SK-N-SH (cell line): ENCODE measurements at regions not wholly inside any gene's neighbourhood (a gene's known extent, or its start where the extent isn't known, plus 50 kb on each side); places are given as distances from the start of the nearest gene placed in this dataset.

Experiments used
- CTCF ChIA-PET: fragments of 300-600, 350-600 bp; formaldehyde crosslinking; extraction: SDS; loops from one replicate; lab custom pipeline; 2021; lab: Yijun Ruan, JAX
- POLR2A ChIA-PET: fragments of 350-600 bp; sonication (Branson Sonifier 250); formaldehyde crosslinking; extraction: SDS; loops from one replicate; lab custom pipeline; 2020; ENCODE audit warnings: antibody characterized with exemption, inconsistent platforms; lab: Yijun Ruan, JAX
- DNase-seq: peaks from one replicate; pipeline ENCODE4 v3.0.0; 2012
- H2AFZ ChIP-seq: fragments of 200-600 bp; sonication (generic); 2 replicates; pipeline ENCODE4 v1.8.1; 2016; ENCODE audit warnings: antibody characterized with exemption, mild to moderate bottlenecking, low read depth
- H3F3A ChIP-seq: fragments of 200-600 bp; sonication (generic); replicated peaks from 2 replicates; pipeline ENCODE3; 2016; ENCODE audit warnings: antibody characterized with exemption, mild to moderate bottlenecking; ENCODE audit not compliant: insufficient read depth
- H3K27ac ChIP-seq, 2 experiments: fragments of 200-500 bp in 1 of 2; fragments of 200-600 bp in 1 of 2; sonication (Bioruptor generic) in 1 of 2; sonication (generic), shearing (Covaris generic) in 1 of 2; 2 replicates each; pipeline versions ENCODE4 v1.5.1 to v1.6.1; 2014 to 2016; ENCODE audit warnings: low read depth in 2 of 2, inconsistent platforms in 1 of 2, low read length in 1 of 2, mild to moderate bottlenecking in 1 of 2, mixed read lengths in 1 of 2
- H3K27me3 ChIP-seq: fragments of 200-600 bp; sonication (generic), shearing (Covaris generic); 2 replicates; pipeline ENCODE4 v1.6.1; 2016; ENCODE audit warnings: mixed run types; ENCODE audit not compliant: insufficient read depth
- H3K36me3 ChIP-seq, 2 experiments: fragments of 200-500 bp in 1 of 2; fragments of 200-600 bp in 1 of 2; sonication (Bioruptor generic) in 1 of 2; sonication (generic) in 1 of 2; replicated peaks in 1 of 2; 2 replicates each; pipeline versions ENCODE3 to v1.5.1; 2014 to 2016; ENCODE audit warnings: low read length in 1 of 2, mild to moderate bottlenecking in 1 of 2; ENCODE audit not compliant: insufficient read depth in 2 of 2, control insufficient read depth in 1 of 2
- H3K4me1 ChIP-seq, 2 experiments: fragments of 200-500 bp in 1 of 2; fragments of 200-600 bp in 1 of 2; sonication (Bioruptor generic) in 1 of 2; sonication (generic), shearing (Covaris generic) in 1 of 2; 2 replicates each; pipeline versions ENCODE4 v1.5.1 to v1.6.1; 2014 to 2016; ENCODE audit warnings: low read depth in 1 of 2, low read length in 1 of 2, mixed run types in 1 of 2; ENCODE audit not compliant: insufficient read depth in 2 of 2, control insufficient read depth in 1 of 2
- H3K4me2 ChIP-seq: fragments of 200-600 bp; sonication (generic), shearing (Covaris generic); 2 replicates; pipeline ENCODE4 v1.6.1; 2017; ENCODE audit warnings: mixed run types
- H3K4me3 ChIP-seq, 2 experiments: fragments of 200-500 bp in 1 of 2; fragments of 200-600 bp in 1 of 2; sonication (Bioruptor generic) in 1 of 2; sonication (generic), shearing (Covaris generic) in 1 of 2; 2 replicates each; pipeline versions ENCODE4 v1.5.1 to v1.8.1; 2014 to 2016; ENCODE audit warnings: low read depth in 2 of 2, inconsistent platforms in 1 of 2, low read length in 1 of 2, mild to moderate bottlenecking in 1 of 2, mixed read lengths in 1 of 2, moderate library complexity in 1 of 2
- H3K79me2 ChIP-seq: fragments of 200-600 bp; sonication (generic); 2 replicates; pipeline ENCODE4 v1.8.1; 2017; ENCODE audit warnings: mild to moderate bottlenecking; ENCODE audit not compliant: insufficient read depth
- H3K9ac ChIP-seq: fragments of 200-600 bp; sonication (generic); 2 replicates; pipeline ENCODE4 v1.6.1; 2017; ENCODE audit warnings: mixed run types
- H3K9me2 ChIP-seq: fragments of 200-600 bp; sonication (generic); 2 replicates; pipeline ENCODE4 v1.6.1; 2017; ENCODE audit warnings: mixed run types
- H3K9me3 ChIP-seq: fragments of 200-600 bp; sonication (generic); 2 replicates; pipeline ENCODE4 v1.6.1; 2017; ENCODE audit warnings: mixed run types, mild to moderate bottlenecking, moderate library complexity
- H4K20me1 ChIP-seq: fragments of 200-600 bp; sonication (generic); 2 replicates; pipeline ENCODE4 v1.6.1; 2017; ENCODE audit warnings: mild to moderate bottlenecking, mixed run types; ENCODE audit not compliant: insufficient read depth
- CHD2 ChIP-seq: fragments of 150-350 bp; IDR thresholded peaks from 2 replicates; pipeline ENCODE4 v1.6.1; 2018; ENCODE audit warnings: low read length; ENCODE audit not compliant: partially characterized antibody
- EP300 ChIP-seq, 2 experiments: IDR thresholded peaks; 2 replicates each; pipeline versions ENCODE4 v1.4.0 to v1.6.1; 2012; ENCODE audit warnings: borderline replicate concordance in 1 of 2, low read depth in 1 of 2, low read length in 1 of 2
- FOSL2 ChIP-seq: IDR thresholded peaks from 2 replicates; pipeline ENCODE4 v1.4.0; 2012; ENCODE audit warnings: low read depth, mild to moderate bottlenecking, moderate library complexity, borderline replicate concordance
- FOXM1 ChIP-seq: IDR thresholded peaks from 2 replicates; pipeline ENCODE4 v1.4.0; 2012; ENCODE audit warnings: low read depth, mild to moderate bottlenecking
- GABPA ChIP-seq: IDR thresholded peaks from 2 replicates; pipeline ENCODE4 v1.4.0; 2012; ENCODE audit warnings: low read depth, mild to moderate bottlenecking
- GATA2 ChIP-seq: sonication (generic); formaldehyde crosslinking; IDR thresholded peaks from 2 replicates; pipeline ENCODE4 v1.5.0; 2020; ENCODE audit warnings: mild to moderate bottlenecking, missing genetic modification reagents
- JUND ChIP-seq: IDR thresholded peaks from 2 replicates; pipeline ENCODE4 v1.4.0; 2012
- MEF2A ChIP-seq: IDR thresholded peaks from 2 replicates; pipeline ENCODE4 v1.4.0; 2012; ENCODE audit warnings: low read depth, borderline replicate concordance
- MXI1 ChIP-seq: IDR thresholded peaks from 2 replicates; pipeline ENCODE4 v1.6.1; 2012; ENCODE audit warnings: mild to moderate bottlenecking, low read depth, low read length, improper control_type of control experiment
- NFIC ChIP-seq: IDR thresholded peaks from 2 replicates; pipeline ENCODE4 v1.4.0; 2012; ENCODE audit warnings: borderline replicate concordance
- NRF1 ChIP-seq: IDR thresholded peaks from 2 replicates; pipeline ENCODE4 v1.6.1; 2012; ENCODE audit warnings: low read depth, mild to moderate bottlenecking, low read length
- POLR2AphosphoS5 ChIP-seq: IDR thresholded peaks from 2 replicates; pipeline ENCODE4 v1.6.1; 2012; ENCODE audit warnings: low read depth, low read length
- RXRA ChIP-seq: IDR thresholded peaks from 2 replicates; pipeline ENCODE4 v1.4.0; 2012; ENCODE audit warnings: low read depth, mild to moderate bottlenecking, borderline replicate concordance
- SIN3A ChIP-seq: IDR thresholded peaks from 2 replicates; pipeline ENCODE4 v1.6.1; 2012; ENCODE audit warnings: low read depth, mild to moderate bottlenecking, low read length, moderate library complexity, borderline replicate concordance
- TCF12 ChIP-seq: IDR thresholded peaks from 2 replicates; pipeline ENCODE4 v1.4.0; 2012
- TEAD4 ChIP-seq: IDR thresholded peaks from 2 replicates; pipeline ENCODE4 v1.4.0; 2012; ENCODE audit warnings: mild to moderate bottlenecking, borderline replicate concordance; ENCODE audit not compliant: insufficient read depth
- WGBS: methylation state at CpG from one replicate; pipeline ENCODE4 v1.1.6; 2017; ENCODE audit warnings: low lambda C conversion rate; 5-methylcytosine and 5-hydroxymethylcytosine counted together
- TF ChIP-seq, protein P1 (sequence below): fragments of 150-350 bp; IDR thresholded peaks from 2 replicates; pipeline ENCODE4 v1.6.1; 2016; ENCODE audit warnings: mild to moderate bottlenecking, low read depth, low read length
- TF ChIP-seq, protein P2 (sequence below): IDR thresholded peaks from 2 replicates; pipeline ENCODE4 v1.4.0; 2012; ENCODE audit warnings: low read depth, borderline replicate concordance
- TF ChIP-seq, protein P3 (sequence below): IDR thresholded peaks from 2 replicates; pipeline ENCODE4 v1.4.0; 2012; ENCODE audit warnings: low read depth, borderline replicate concordance
- TF ChIP-seq, protein P4 (sequence below): IDR thresholded peaks from 2 replicates; pipeline ENCODE4; 2012
- TF ChIP-seq, protein P5 (sequence below): IDR thresholded peaks from 2 replicates; pipeline ENCODE4 v1.4.0; 2012; ENCODE audit warnings: low read depth
- TF ChIP-seq, protein P6 (sequence below): IDR thresholded peaks from 2 replicates; pipeline ENCODE4 v1.6.1; 2012; ENCODE audit warnings: mild to moderate bottlenecking, low read depth, low read length, moderate library complexity

DNA sequence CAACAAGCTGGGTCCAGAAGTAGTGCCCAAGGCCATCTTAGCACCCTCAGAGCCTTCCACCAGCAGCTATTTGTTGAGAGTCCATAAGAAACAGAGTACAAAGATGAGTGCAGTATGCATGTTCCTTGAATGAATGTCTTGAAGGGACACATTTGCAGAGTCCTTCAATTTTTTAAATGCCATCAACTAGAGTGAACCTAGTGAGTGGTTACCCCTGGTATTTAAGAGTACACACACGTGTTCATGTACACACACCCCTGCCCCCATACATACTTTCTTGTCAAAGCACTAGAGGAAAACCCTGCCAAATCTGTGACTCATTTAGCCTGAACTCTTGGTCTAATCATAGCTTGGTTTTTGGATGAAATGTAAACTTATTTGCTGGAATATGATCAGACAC lies 84.5 kb upstream of the GALNT15 start:
- 8% methylated on average over 1 of the region's 1 CpG for WGBS
- Histone ChIP-seq H3K9me3 (no peaks in the 10 kb centered on the region), H3K36me3 (no peaks in the 10 kb centered on the region), H3K27ac (peak overlapping the region; percentile 34 to 80), H3K4me2 (peak overlapping the region; percentile 22; the same call in 1 of the 2 replicates), H3K9ac (no peak overlapping the region), H3K79me2 (no peaks in the 10 kb centered on the region), H3K9me2 (no peaks in the 10 kb centered on the region), H3K27me3 (no peaks in the 10 kb centered on the region), H2AFZ (no peak overlapping the region), H3K4me3 (no peak overlapping the region), H3K4me1 (peaks cover 3 to 30% of the 10 kb centered on the region in 2 experiments), H4K20me1 (no peaks in the 10 kb centered on the region), H3F3A (peaks cover 17% of the 10 kb centered on the region)
- TF ChIP-seq, protein P1, sequence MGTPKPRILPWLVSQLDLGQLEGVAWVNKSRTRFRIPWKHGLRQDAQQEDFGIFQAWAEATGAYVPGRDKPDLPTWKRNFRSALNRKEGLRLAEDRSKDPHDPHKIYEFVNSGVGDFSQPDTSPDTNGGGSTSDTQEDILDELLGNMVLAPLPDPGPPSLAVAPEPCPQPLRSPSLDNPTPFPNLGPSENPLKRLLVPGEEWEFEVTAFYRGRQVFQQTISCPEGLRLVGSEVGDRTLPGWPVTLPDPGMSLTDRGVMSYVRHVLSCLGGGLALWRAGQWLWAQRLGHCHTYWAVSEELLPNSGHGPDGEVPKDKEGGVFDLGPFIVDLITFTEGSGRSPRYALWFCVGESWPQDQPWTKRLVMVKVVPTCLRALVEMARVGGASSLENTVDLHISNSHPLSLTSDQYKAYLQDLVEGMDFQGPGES, result no peak
- peak; percentile 73; the same call in 1 of the 2 replicates for TF ChIP-seq POLR2AphosphoS5
- TF ChIP-seq, protein P2, sequence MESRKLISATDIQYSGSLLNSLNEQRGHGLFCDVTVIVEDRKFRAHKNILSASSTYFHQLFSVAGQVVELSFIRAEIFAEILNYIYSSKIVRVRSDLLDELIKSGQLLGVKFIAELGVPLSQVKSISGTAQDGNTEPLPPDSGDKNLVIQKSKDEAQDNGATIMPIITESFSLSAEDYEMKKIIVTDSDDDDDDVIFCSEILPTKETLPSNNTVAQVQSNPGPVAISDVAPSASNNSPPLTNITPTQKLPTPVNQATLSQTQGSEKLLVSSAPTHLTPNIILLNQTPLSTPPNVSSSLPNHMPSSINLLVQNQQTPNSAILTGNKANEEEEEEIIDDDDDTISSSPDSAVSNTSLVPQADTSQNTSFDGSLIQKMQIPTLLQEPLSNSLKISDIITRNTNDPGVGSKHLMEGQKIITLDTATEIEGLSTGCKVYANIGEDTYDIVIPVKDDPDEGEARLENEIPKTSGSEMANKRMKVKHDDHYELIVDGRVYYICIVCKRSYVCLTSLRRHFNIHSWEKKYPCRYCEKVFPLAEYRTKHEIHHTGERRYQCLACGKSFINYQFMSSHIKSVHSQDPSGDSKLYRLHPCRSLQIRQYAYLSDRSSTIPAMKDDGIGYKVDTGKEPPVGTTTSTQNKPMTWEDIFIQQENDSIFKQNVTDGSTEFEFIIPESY, result peak; percentile 49; the same call in 1 of the 2 replicates
- TF ChIP-seq, protein P3, sequence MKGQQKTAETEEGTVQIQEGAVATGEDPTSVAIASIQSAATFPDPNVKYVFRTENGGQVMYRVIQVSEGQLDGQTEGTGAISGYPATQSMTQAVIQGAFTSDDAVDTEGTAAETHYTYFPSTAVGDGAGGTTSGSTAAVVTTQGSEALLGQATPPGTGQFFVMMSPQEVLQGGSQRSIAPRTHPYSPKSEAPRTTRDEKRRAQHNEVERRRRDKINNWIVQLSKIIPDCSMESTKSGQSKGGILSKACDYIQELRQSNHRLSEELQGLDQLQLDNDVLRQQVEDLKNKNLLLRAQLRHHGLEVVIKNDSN, result peak; percentile 53; the same call in 1 of the 2 replicates
- peak; percentile 93 for TF ChIP-seq RXRA
- TF ChIP-seq FOXM1, result peak; percentile 64; the same call in 1 of the 2 replicates
- TF ChIP-seq, protein P4, sequence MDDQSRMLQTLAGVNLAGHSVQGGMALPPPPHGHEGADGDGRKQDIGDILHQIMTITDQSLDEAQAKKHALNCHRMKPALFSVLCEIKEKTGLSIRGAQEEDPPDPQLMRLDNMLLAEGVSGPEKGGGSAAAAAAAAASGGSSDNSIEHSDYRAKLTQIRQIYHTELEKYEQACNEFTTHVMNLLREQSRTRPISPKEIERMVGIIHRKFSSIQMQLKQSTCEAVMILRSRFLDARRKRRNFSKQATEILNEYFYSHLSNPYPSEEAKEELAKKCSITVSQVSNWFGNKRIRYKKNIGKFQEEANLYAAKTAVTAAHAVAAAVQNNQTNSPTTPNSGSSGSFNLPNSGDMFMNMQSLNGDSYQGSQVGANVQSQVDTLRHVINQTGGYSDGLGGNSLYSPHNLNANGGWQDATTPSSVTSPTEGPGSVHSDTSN, result peak; percentile 78
- TF ChIP-seq SIN3A, result peak; percentile 83
- TF ChIP-seq JUND, result peak; percentile 96
- no peak for TF ChIP-seq GATA2 (CRISPR knock-in tag)
- TF ChIP-seq NRF1, result no peak
- TF ChIP-seq MEF2A, result peak; percentile 78
- no peak for TF ChIP-seq CHD2
- TF ChIP-seq, protein P5, sequence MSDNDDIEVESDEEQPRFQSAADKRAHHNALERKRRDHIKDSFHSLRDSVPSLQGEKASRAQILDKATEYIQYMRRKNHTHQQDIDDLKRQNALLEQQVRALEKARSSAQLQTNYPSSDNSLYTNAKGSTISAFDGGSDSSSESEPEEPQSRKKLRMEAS, result peak; percentile 92
- TF ChIP-seq TCF12, result peak; percentile 92
- TF ChIP-seq MXI1, result no peak
- TF ChIP-seq FOSL2, result peak; percentile 93
- no peak for TF ChIP-seq GABPA
- TF ChIP-seq, protein P6, sequence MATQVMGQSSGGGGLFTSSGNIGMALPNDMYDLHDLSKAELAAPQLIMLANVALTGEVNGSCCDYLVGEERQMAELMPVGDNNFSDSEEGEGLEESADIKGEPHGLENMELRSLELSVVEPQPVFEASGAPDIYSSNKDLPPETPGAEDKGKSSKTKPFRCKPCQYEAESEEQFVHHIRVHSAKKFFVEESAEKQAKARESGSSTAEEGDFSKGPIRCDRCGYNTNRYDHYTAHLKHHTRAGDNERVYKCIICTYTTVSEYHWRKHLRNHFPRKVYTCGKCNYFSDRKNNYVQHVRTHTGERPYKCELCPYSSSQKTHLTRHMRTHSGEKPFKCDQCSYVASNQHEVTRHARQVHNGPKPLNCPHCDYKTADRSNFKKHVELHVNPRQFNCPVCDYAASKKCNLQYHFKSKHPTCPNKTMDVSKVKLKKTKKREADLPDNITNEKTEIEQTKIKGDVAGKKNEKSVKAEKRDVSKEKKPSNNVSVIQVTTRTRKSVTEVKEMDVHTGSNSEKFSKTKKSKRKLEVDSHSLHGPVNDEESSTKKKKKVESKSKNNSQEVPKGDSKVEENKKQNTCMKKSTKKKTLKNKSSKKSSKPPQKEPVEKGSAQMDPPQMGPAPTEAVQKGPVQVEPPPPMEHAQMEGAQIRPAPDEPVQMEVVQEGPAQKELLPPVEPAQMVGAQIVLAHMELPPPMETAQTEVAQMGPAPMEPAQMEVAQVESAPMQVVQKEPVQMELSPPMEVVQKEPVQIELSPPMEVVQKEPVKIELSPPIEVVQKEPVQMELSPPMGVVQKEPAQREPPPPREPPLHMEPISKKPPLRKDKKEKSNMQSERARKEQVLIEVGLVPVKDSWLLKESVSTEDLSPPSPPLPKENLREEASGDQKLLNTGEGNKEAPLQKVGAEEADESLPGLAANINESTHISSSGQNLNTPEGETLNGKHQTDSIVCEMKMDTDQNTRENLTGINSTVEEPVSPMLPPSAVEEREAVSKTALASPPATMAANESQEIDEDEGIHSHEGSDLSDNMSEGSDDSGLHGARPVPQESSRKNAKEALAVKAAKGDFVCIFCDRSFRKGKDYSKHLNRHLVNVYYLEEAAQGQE, result peak; percentile 55; the same call in 1 of the 2 replicates
- peak; percentile 42 to 85; a peak in 2 of 4 replicates for TF ChIP-seq EP300 (IDR thresholded peaks at IDR 0.05; ENCODE audit: borderline replicate concordance in 1 of 2, low read depth in 1 of 2, low read length in 1 of 2)
- TF ChIP-seq NFIC, result peak; percentile 98
- TF ChIP-seq TEAD4, result peak; percentile 81; the same call in 1 of the 2 replicates
- POLR2A ChIA-PET, result no interaction called here
- CTCF ChIA-PET, result no interaction called here
- DNase-seq, result no peak
